Endothelial cell of umbilical vein (primary cell): ENCODE measurements at regions not wholly inside any gene's neighbourhood (a gene's known extent, or its start where the extent isn't known, plus 50 kb on each side); places are given as distances from the start of the nearest gene placed in this dataset.

Experiments used
- BruUV-seq: library from RNA; stranded (reverse); fragments of 400-500 nt; replicated peaks from 2 replicates; lab custom pipeline; 2021; lab: Mats Ljungman, UMichigan
- CTCF ChIA-PET: fragments of 300-600, 350-600 bp; sonication (Branson Sonifier 250); formaldehyde crosslinking; loops from one replicate; lab custom pipeline; 2021; ENCODE audit warnings: antibody characterized with exemption, inconsistent platforms; lab: Charles Lee
- POLR2A ChIA-PET: fragments of 300-600, 350-600 bp; sonication (Branson Sonifier 250); formaldehyde crosslinking; loops from one replicate; lab custom pipeline; 2021; ENCODE audit warnings: antibody characterized with exemption, inconsistent platforms; lab: Charles Lee
- DNase-seq: peaks from one replicate; pipeline ENCODE4 v3.0.0-alpha.2; 2011; ENCODE audit warnings: low read depth, low spot score
- FAIRE-seq: peaks from 2 replicates; lab custom pipeline; 2011; peaks lifted over from hg19 to GRCh38; lab: Jason Lieb, UNC
- H2AFZ ChIP-seq: 2 replicates; pipeline ENCODE4 v1.6.0; 2012; ENCODE audit warnings: low read depth, low read length, control low read depth, inconsistent platforms
- H3K27ac ChIP-seq: 2 replicates; pipeline ENCODE4 v1.5.1; 2011; ENCODE audit warnings: low read depth, mild to moderate bottlenecking, control low read depth, low read length, moderate library complexity; ENCODE audit not compliant: insufficient read depth
- H3K27me3 ChIP-seq, 2 experiments: 2 replicates each; pipeline versions ENCODE4 v1.6.0 to v1.6.1; 2011; ENCODE audit warnings: low read length in 2 of 2, mixed read lengths in 1 of 2; ENCODE audit not compliant: control insufficient read depth in 2 of 2, insufficient read depth in 2 of 2
- H3K36me3 ChIP-seq, 2 experiments: 2 replicates in 1 of 2; 3 replicates in 1 of 2; pipeline ENCODE4 v1.5.1; 2011; ENCODE audit warnings: low read length in 2 of 2, mild to moderate bottlenecking in 1 of 2, moderate library complexity in 1 of 2; ENCODE audit not compliant: control insufficient read depth in 2 of 2, insufficient read depth in 2 of 2; ENCODE audit errors: extremely low read depth in 1 of 2
- H3K4me1 ChIP-seq: 3 replicates; pipeline ENCODE4 v1.5.1; 2011; ENCODE audit warnings: mild to moderate bottlenecking, low read length; ENCODE audit not compliant: control insufficient read depth, insufficient read depth; ENCODE audit errors: extremely low read depth
- H3K4me2 ChIP-seq: 2 replicates; pipeline ENCODE4 v1.6.1; 2011; ENCODE audit warnings: low read length, control low read depth, mixed read lengths; ENCODE audit not compliant: insufficient read depth
- H3K4me3 ChIP-seq, 3 experiments: fragments of 200-600 bp in 1 of 3; sonication (generic), shearing (Covaris generic) in 1 of 3; replicated peaks in 1 of 3; 2 replicates each; pipeline ENCODE4 v1.5.1; 2011 to 2016; ENCODE audit warnings: control low read depth in 3 of 3, low read length in 3 of 3, mild to moderate bottlenecking in 2 of 3, inconsistent platforms in 1 of 3, low read depth in 1 of 3, moderate library complexity in 1 of 3; ENCODE audit not compliant: insufficient read depth in 1 of 3
- H3K79me2 ChIP-seq: 2 replicates; pipeline ENCODE4 v1.6.0; 2012; ENCODE audit warnings: low read length, inconsistent platforms; ENCODE audit not compliant: control insufficient read depth, insufficient read depth
- H3K9ac ChIP-seq: replicated peaks from 2 replicates; pipeline ENCODE3; 2011; ENCODE audit warnings: low read length, control low read depth; ENCODE audit not compliant: insufficient read depth; ENCODE audit errors: extremely low read depth
- H3K9me1 ChIP-seq: replicated peaks from 3 replicates; pipeline ENCODE4 v1.6.0; 2011; ENCODE audit warnings: mild to moderate bottlenecking, low read length; ENCODE audit not compliant: control insufficient read depth, insufficient read depth; ENCODE audit errors: extremely low read depth
- H3K9me3 ChIP-seq: replicated peaks from 2 replicates; pipeline ENCODE4 v1.5.1; 2012; ENCODE audit warnings: low read length, inconsistent platforms; ENCODE audit not compliant: control insufficient read depth, insufficient read depth
- H4K20me1 ChIP-seq: replicated peaks from 2 replicates; pipeline ENCODE3; 2011; ENCODE audit warnings: mild to moderate bottlenecking, low read length; ENCODE audit not compliant: control insufficient read depth, insufficient read depth; ENCODE audit errors: extremely low read depth
- CTCF ChIP-seq, 2 donors: IDR thresholded peaks; 1 replicate in 1 of 2; 2 replicates in 1 of 2; pipeline ENCODE4 v1.5.1; 2011; ENCODE audit warnings: low read length in 2 of 2, mild to moderate bottlenecking in 2 of 2, moderate library complexity in 2 of 2, control low read depth in 1 of 2, inconsistent platforms in 1 of 2, low read depth in 1 of 2; ENCODE audit not compliant: insufficient read depth in 1 of 2; ENCODE audit errors: extremely low read depth in 1 of 2
- EZH2 ChIP-seq: IDR thresholded peaks from 2 replicates; pipeline ENCODE4 v1.6.1; 2012; ENCODE audit warnings: borderline replicate concordance, low read depth, mild to moderate bottlenecking, moderate library complexity, low read length, inconsistent platforms; ENCODE audit not compliant: severe bottlenecking
- FOS ChIP-seq: IDR thresholded peaks from 2 replicates; pipeline ENCODE4 v1.6.1; 2011; ENCODE audit warnings: mild to moderate bottlenecking, low read length, moderate library complexity, borderline replicate concordance; ENCODE audit not compliant: insufficient read depth
- GATA2 ChIP-seq: IDR thresholded peaks from 2 replicates; pipeline ENCODE4 v1.7.0; 2011; ENCODE audit warnings: low read depth, mild to moderate bottlenecking, moderate library complexity, mixed read lengths, low read length; ENCODE audit not compliant: insufficient read length, insufficient read depth
- JUN ChIP-seq: IDR thresholded peaks from 2 replicates; pipeline ENCODE4 v1.6.1; 2011; ENCODE audit warnings: borderline replicate concordance, low read depth; ENCODE audit not compliant: insufficient read length, insufficient read depth
- MAX ChIP-seq: IDR thresholded peaks from 2 replicates; pipeline ENCODE4 v1.6.1; 2011; ENCODE audit not compliant: insufficient read depth, insufficient read length
- MYC ChIP-seq: IDR thresholded peaks from one replicate; pipeline ENCODE4 v1.6.1; 2011; ENCODE audit warnings: mild to moderate bottlenecking, low read depth, low read length
- POLR2A ChIP-seq: IDR thresholded peaks from 2 replicates; pipeline ENCODE4 v1.6.1; 2012; ENCODE audit warnings: low read depth, mild to moderate bottlenecking, control low read depth, low read length
- POLR2AphosphoS5 ChIP-seq: IDR thresholded peaks from 2 replicates; pipeline ENCODE4 v1.6.1; 2012; ENCODE audit warnings: low read depth, mild to moderate bottlenecking, control low read depth, low read length, moderate library complexity; ENCODE audit not compliant: insufficient read depth
- dilution Hi-C: fragments of 300-500 bp; cut with MboI; formaldehyde crosslinking; loops from one replicate; pipeline ENCODE4 v1.15.0; 2019; ENCODE audit warnings: low sequenced_read_pairs; ENCODE audit not compliant: extremely low pct_ligation_motif_present
- intact Hi-C: fragments of 100-400 bp; cut with micrococcal nuclease; formaldehyde crosslinking; loops from one replicate; pipeline ENCODE4 v1.10.0; 2022

- Histone ChIP-seq H3K27me3 (no peaks in the 10 kb centered on the region), H3K36me3 (no peaks in the 10 kb centered on the region), H3K79me2 (no peaks in the 10 kb centered on the region), H3K9me1 (no peaks in the 10 kb centered on the region), H4K20me1 (no peaks in the 10 kb centered on the region), H3K9ac (no peak overlapping the region), H3K9me3 (no peaks in the 10 kb centered on the region), H2AFZ (no peak overlapping the region), H3K4me2 (no peak overlapping the region), H3K4me1 (no peaks in the 10 kb centered on the region), H3K4me3 (no peak overlapping the region), H3K27ac (no peak overlapping the region)
- no TSS peak for BruUV-seq
- DNase-seq (no peak), FAIRE-seq (no peak)
- dilution Hi-C loops (no loop called here), intact Hi-C loops (no loop called here)
- POLR2A ChIA-PET = no interaction called here
- CTCF ChIA-PET = no interaction called here
- TF ChIP-seq JUN = no peak
- TF ChIP-seq POLR2AphosphoS5 = no peak
These were observed 86.4 kb upstream of the MED14 start for GRCh38 chrX:40821780-40822179.

GRCh38 chrX:40827331-40827730, 92.0 kb upstream of the MED14 start:
- Histone ChIP-seq H3K27me3 (no peaks in the 10 kb centered on the region), H3K4me1 (no peaks in the 10 kb centered on the region), H3K9ac (no peak overlapping the region), H3K9me1 (no peaks in the 10 kb centered on the region), H3K4me2 (no peak overlapping the region), H3K4me3 (no peak overlapping the region), H4K20me1 (no peaks in the 10 kb centered on the region), H3K36me3 (no peaks in the 10 kb centered on the region), H3K27ac (no peak overlapping the region), H2AFZ (no peak overlapping the region), H3K79me2 (no peaks in the 10 kb centered on the region), H3K9me3 (no peaks in the 10 kb centered on the region)
- no peak for DNase-seq
- TF ChIP-seq CTCF (IDR thresholded peaks at IDR 0.05; ENCODE audit: extremely low read depth in 1 of 2, insufficient read depth in 1 of 2, low read depth in 1 of 2, low read length in 2 of 2) (no peak), JUN (no peak), GATA2 (no peak), POLR2AphosphoS5 (no peak), POLR2A (no peak), MYC (no peak), FOS (no peak), EZH2 (no peak), MAX (no peak)
- dilution Hi-C loops = no loop called here
- ChIA-PET POLR2A (no interaction called here), CTCF (no interaction called here)
- no peak for FAIRE-seq
- BruUV-seq = no TSS peak
- intact Hi-C loops = no loop called here
